Adrenal gland (tissue), 5 donors: ENCODE measurements at regions not wholly inside any gene's neighbourhood (a gene's known extent, or its start where the extent isn't known, plus 50 kb on each side); places are given as distances from the start of the nearest gene placed in this dataset.

Experiments
- CTCF ChIP-seq, 6 experiments: fragments of 450-650 bp in 4 of 6; fragments of 200-600 bp in 2 of 6; sonication (generic) in 1 of 6; IDR thresholded peaks; 1 replicate in 5 of 6; 2 replicates in 1 of 6; pipeline versions ENCODE4 v1.5.1 to v1.8.0; 2016 to 2021; ENCODE audit warnings: antibody characterized with exemption in 6 of 6, mild to moderate bottlenecking in 2 of 6, moderate library complexity in 1 of 6
- POLR2A ChIP-seq, 2 donors: fragments of 450-650 bp; IDR thresholded peaks; one replicate each; pipeline ENCODE4 v1.6.1; 2017; ENCODE audit warnings: antibody characterized with exemption in 2 of 2, mild to moderate bottlenecking in 2 of 2, moderate library complexity in 1 of 2
- donor health status: DM: no; HTN: no; CAD: no.

DNA sequence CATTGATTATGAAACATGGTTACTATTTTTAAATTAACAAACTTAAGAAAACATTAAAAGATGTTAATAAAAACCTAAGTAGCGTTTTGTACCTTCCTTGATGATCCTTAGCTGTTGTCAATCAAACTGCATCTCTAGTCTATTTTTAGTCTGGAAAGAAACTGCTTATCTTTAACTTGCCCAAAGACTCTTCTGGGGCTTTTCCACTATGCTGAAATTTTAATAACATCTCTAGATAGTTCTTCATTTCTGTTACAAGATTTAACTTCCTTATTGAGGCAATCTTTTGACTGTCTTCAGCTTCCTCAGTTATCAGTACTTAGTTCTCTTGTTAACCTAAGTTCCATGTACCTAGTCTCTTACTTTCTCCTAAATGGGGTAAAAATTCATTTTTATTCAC, 135.9 kb upstream of the HMCN1 start:
- TF ChIP-seq POLR2A (IDR thresholded peaks at IDR 0.05) = no peak
- TF ChIP-seq CTCF (IDR thresholded peaks at IDR 0.05) = no peak
